HG03460 (cell line): ENCODE measurements at regions not wholly inside any gene's neighbourhood (a gene's known extent, or its start where the extent isn't known, plus 50 kb on each side); places are given as distances from the start of the nearest gene placed in this dataset.

Experiments used
- ATAC-seq: cut with Tn5 transposase; IDR thresholded peaks from one replicate; pipeline ENCODE4 v1.9.1; 2021; ENCODE audit not compliant: unreplicated experiment

DNA sequence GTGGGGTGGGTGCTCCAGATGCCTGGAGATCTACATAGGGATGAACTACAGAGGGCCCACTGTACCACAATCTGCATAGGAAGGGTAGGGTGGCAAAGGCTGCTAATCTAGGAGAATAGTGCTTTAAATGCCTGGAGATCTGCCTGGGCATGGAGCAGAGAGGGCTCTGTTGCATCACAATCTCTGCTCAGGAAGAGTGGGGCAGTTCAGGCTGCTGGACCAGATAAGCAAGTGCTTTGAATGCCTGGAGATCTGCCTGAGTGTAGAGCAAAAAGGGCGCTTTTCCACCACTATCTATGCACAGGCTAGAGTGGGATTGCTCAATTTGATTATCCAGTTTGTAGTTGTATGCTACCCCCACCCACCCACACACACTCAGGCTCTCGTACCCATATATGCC lies 886.3 kb upstream of the SEL1L start:
- no peak for ATAC-seq

GRCh38 chr14:82420871-82421270 lies 887.2 kb upstream of the SEL1L start:
- no peak for ATAC-seq

- ATAC-seq: no peak
Observed at GRCh38 chr14:82421286-82421685, 887.6 kb upstream of the SEL1L start.

- no peak for ATAC-seq
Observed at GRCh38 chr14:82422230-82422629, 888.6 kb upstream of the SEL1L start.

GRCh38 chr14:82425261-82425660 lies 891.6 kb upstream of the SEL1L start:
- no peak for ATAC-seq

DNA sequence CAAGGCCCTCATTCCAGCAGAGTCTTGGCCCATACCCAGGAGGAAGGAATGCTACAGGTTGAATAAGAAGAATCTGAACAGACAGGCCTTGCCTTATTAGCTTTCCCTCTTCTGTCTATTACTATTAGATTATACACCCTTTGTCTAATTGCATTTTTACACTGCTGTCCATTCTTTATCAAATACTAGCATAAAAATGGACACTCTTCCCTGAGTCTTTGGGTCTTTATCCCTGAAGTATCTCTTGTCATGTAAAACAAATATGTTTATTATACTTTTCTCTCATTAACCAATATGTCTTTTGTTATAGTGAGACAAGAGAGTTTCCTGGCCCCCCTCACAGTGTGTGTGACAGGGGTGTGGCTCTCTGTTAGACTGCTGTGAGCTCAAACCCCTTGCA lies 897.4 kb upstream of the SEL1L start:
- no peak for ATAC-seq

DNA sequence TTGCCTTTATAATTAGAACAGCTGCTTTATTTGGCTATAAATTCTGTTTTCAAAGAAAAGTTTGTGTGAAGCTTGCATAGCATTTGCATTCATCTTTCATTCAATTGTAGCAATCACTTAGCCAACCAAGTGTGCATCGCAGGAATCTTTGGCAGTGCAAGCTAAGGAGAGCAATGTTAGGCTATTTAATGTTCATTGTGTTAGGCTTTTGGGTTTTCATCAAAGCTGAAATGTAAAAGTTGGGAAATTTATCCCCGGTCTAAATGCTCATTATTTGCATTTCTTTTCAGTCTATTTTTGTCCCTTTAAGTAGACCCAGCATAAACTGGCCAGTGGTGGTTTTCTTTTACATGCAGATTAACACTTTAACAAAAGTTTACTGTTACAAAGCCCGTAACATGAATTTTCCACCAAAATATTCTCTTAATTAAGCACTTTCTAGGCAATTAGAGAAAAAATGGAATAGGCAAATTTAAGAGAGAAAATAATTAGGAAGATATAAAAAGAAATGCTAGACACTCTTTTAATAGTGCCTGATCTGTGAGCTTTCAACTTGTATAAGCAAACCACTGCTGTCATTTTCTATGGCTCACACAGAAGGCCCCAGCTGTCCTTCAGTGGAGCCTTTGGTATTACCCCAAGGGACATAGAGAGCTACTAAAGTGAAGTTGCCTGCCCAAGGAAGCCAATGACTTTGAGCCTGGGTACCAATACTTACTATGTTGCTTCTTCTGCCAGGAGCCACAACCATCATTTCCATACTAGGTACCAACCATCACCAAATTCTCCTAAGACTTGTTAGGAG lies 898.9 kb upstream of the SEL1L start:
- no peak for ATAC-seq

DNA sequence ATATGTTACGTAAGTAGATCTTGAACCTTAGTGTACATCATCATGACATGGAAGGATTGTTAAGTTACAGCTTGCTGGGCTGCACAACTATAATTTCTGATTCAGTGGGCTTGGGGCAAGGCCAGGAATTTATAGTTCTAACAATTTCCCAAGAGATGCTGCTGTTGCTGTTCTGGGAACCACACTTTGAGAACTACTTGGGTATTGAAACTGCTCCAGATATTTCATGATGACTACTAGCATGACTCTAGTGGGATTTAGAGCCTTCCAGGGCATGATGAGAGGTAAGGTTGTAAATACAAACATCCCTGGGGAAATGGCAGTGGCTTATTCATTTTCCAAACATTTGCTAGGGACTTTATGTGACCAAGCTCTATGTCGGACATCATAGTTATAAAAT lies 904.8 kb upstream of the SEL1L start:
- ATAC-seq: no peak

DNA sequence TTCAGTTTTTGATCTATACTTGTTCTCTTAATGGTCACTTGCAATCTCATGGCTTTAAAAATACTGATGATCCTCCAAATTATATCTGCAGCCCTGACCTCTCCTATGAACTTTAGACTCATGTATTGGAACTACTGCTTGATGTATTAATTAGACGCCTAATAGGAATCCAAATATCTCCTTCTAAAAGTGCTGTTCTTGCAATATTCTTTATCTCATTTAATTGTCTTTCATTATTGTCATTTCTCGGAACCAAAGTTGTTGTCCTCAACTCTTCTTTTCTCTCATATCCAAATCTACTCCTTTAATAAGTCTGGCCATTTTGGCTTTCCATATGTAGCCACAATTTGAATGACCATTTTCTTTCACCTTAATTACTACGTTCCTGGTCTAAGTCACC lies 907.6 kb upstream of the SEL1L start:
- ATAC-seq: no peak

DNA sequence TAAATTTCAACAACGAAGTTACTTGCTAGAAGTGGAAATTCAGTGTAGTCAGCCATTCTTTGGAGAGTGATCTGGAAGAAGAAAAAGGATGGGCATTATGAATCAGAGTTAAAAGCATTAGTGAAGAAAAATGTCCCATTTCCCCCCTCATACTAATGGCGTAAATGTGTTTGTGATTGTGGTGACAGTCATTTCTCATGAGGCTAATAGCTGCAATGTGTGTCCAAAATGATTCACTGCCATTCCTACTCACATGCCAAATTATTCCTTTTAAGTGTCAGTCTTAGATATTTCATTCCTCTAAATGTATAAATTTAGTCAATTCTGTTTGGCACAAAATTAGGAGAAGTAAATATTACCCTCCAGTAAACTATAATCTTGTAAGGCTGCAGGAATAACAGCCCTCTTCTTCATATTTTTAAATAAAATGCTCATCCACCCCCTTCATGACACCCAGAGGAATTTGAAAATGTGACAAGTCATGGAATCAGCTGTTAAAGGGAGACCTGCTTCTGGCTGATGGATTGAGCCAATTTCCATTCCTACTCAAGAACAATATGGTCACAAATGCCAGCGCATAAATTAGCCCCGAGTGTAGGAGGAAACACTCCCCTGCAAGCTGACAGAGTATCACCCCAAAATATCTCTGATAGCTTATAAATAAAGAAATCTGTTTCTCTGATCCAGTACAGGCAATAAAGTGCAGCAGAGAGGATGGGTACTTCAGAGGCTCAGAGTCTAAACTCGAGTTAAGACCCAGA lies 912.3 kb upstream of the SEL1L start:
- no peak for ATAC-seq

GRCh38 chr14:82447586-82447985 lies 913.9 kb upstream of the SEL1L start:
- ATAC-seq: no peak

DNA sequence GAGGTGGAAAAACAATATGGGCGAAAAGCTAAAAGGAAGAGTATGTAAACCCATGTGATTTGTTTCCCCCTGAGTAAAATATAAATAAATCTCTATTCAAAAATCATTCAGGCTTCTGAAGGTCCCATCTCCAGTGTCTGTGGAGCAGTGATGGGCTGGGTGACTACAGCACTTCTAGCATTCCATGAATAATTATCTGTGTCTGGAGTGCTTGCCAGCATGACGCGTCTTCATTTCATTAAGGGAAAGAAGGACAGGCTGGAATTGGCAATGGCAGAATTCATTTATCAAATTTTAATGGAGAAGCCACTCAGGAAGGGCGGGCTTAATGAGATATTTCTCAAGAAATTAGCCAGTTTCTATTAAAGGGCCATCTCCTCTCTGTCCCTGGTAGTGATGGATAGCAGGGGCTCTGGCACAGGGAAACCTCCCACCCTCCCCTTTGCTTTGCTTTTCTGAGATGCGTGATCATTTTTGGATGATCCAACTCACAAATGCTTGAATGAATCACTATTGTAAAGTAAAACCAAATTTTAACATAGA lies 916.3 kb upstream of the SEL1L start:
- no peak for ATAC-seq

- no peak for ATAC-seq
Observed at GRCh38 chr14:82451675-82452074, 918.0 kb upstream of the SEL1L start.

DNA sequence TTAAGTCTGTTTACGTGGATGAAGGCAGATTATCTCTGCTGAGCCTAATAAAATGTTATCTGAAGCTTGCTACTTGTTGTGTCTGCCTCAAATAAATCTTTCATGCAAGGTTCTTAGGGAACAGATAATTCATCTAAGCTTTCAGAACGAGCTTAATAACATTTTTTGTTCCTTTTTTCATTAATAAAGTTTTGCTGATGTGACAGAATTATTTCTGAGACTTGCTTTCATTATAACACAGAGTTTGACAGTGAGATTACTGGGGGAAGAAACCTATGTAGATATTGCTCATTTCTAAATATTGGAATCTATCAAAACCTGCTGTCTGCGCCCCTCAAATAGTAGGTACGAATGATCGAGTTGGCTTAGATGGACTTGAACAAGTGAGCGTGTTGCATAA lies 948.7 kb upstream of the SEL1L start:
- ATAC-seq: no peak

DNA sequence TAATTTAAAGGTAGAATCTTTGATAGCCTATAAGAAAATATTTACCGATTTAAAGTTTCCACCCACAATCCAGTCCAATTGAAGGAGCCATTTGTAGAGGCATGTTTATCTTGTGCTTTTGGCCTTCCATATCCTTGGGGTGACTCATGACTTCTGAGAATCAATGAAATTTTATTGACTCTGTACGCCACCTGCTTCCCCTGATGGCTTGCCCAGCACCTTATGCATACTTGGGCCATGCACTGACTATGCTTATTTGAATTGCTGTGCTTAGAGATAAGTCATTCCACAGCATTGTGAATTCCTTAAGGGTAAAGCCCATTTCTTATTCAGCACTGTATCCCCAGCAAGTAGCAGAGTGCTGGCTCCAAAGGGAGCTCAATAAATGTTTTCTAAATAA lies 954.8 kb upstream of the SEL1L start:
- ATAC-seq: no peak

DNA sequence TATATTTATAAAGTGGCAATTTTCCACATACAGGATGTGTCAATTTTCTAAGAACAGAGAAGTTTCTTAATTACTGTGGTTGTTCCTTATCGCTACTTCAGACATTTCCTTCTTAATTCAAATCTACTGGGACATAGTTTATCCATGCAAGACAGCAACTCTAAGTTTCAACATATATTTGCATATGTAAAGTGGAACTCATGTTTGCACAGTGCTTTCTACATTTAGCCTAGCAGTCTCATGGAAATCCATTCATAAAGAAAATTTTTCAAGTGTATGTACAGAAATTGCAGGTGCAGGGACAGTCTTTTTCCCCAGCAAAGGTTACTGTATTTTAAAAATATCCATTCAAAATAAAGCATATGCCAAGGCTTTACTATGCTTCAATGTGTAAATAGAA lies 956.7 kb upstream of the SEL1L start:
- no peak for ATAC-seq

- no peak for ATAC-seq
Observed at GRCh38 chr14:82492157-82492556, 958.5 kb upstream of the SEL1L start.

DNA sequence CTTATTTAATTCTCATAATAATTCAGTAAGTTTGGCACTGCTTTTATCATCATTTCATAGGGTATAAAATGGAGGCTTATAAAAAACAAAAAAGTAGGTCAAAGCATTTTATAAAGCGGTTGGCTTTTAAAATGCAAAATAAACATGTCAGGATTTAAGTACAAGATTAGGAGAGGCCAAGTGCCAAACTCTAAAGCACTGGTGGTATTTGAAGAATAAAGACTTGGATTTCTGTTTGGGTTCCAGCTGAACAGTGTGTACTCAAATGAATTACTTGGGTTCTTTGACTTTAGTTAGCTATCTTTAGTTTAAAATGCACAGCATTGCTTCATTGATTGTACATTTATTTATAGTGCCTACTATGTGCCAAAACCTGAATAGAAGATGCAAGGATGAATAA lies 966.6 kb upstream of the SEL1L start:
- no peak for ATAC-seq

DNA sequence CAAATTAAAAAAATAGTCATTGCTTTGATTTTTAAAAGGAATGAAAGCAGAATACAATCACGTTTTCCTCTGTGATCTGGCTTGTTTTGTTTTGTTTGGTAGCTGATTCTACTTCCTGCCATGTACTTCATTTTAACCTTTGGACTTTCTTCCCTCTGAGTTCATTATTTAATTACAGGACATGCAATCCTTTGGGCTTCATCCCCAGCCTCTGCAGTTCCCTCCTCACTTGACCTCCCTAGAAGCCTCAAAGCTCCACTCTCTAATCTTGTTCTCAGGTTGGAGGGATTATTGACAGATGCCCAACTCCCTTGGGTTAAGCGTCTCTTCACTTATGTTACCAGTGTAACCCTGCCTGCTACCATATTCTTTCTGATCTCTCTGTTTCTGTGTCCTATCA lies 967.9 kb upstream of the SEL1L start:
- ATAC-seq: no peak

- no peak for ATAC-seq
Observed at GRCh38 chr14:82502043-82502442, 968.4 kb upstream of the SEL1L start.

GRCh38 chr14:82504894-82505293 lies 971.2 kb upstream of the SEL1L start:
- ATAC-seq: no peak

DNA sequence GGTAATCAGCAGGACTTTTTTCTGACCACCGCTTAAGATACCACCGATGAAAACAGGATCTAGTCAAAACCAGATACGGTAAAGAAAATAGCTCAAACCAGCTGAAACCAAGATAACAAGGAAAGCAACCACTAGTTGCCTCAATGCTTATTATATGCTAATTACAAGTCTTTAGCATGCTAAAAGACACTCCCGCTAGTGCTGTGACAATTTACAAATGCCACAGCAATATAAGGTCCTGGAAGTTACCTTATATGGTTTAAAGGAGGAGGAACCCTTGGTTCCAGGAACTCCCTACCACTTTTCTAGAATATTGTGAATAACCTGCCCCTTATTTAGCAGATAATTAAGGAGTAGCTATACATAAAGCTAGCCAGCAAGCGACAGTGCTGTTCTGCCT lies 976.4 kb upstream of the SEL1L start:
- no peak for ATAC-seq
